Embryonic facial prominence (tissue), 1 donor: ENCODE measurements at regions not wholly inside any gene's neighbourhood (a gene's known extent, or its start where the extent isn't known, plus 50 kb on each side); places are given as distances from the start of the nearest gene placed in this dataset.

Source experiments
- DNase-seq: peaks from one replicate; pipeline ENCODE4 v3.0.0-alpha.2; 2016; ENCODE audit errors: extremely low spot score

- no peak for DNase-seq
Observed at GRCh38 chr1:244157731-244158438, 106.8 kb downstream of the ZBTB18 start.

- no peak for DNase-seq
Observed at GRCh38 chr1:244159646-244160045, 108.6 kb downstream of the ZBTB18 start.

GRCh38 chr1:244160455-244161235 lies 109.6 kb downstream of the ZBTB18 start:
- no peak for DNase-seq

GRCh38 chr1:244161236-244161510 lies 110.1 kb downstream of the ZBTB18 start:
- DNase-seq = no peak

- DNase-seq = no peak
Observed at GRCh38 chr1:244162786-244163530, 111.9 kb downstream of the ZBTB18 start.

GRCh38 chr1:244163861-244164510 lies 112.9 kb downstream of the ZBTB18 start:
- peak; percentile 22 for DNase-seq

GRCh38 chr1:244164511-244164890 lies 113.4 kb downstream of the ZBTB18 start:
- no peak for DNase-seq

- DNase-seq = no peak
Observed at GRCh38 chr1:244165021-244165420, 113.9 kb downstream of the ZBTB18 start.

GRCh38 chr1:244165701-244166100 lies 114.6 kb downstream of the ZBTB18 start:
- DNase-seq = no peak

GRCh38 chr1:244171241-244171985 lies 120.3 kb downstream of the ZBTB18 start:
- no peak for DNase-seq

- no peak for DNase-seq
Observed at GRCh38 chr1:244173240-244173639, 122.2 kb downstream of the ZBTB18 start.

- no peak for DNase-seq
Observed at GRCh38 chr1:244173769-244174168, 122.7 kb downstream of the ZBTB18 start.

- no peak for DNase-seq
Observed at GRCh38 chr1:244174922-244175521, 123.9 kb downstream of the ZBTB18 start.

GRCh38 chr1:244176201-244176600 lies 125.1 kb downstream of the ZBTB18 start:
- DNase-seq = no peak

- no peak for DNase-seq
Observed at GRCh38 chr1:244180256-244180655, 129.2 kb downstream of the ZBTB18 start.

GRCh38 chr1:244181867-244182266 lies 130.8 kb downstream of the ZBTB18 start:
- DNase-seq = no peak

- no peak for DNase-seq
Observed at GRCh38 chr1:244183037-244183436, 132.0 kb downstream of the ZBTB18 start.

GRCh38 chr1:244186372-244186771 lies 135.3 kb downstream of the ZBTB18 start:
- no peak for DNase-seq

- no peak for DNase-seq
Observed at GRCh38 chr1:244187310-244187709, 136.2 kb downstream of the ZBTB18 start.

- no peak for DNase-seq
Observed at GRCh38 chr1:244191581-244191980, 140.5 kb downstream of the ZBTB18 start.

- no peak for DNase-seq
Observed at GRCh38 chr1:244192325-244192724, 141.2 kb downstream of the ZBTB18 start.
